ENCODE measurements at regions not wholly inside any gene's neighbourhood (a gene's known extent, or its start where the extent isn't known, plus 50 kb on each side); places are given as distances from the start of the nearest gene placed in this dataset.

DNA sequence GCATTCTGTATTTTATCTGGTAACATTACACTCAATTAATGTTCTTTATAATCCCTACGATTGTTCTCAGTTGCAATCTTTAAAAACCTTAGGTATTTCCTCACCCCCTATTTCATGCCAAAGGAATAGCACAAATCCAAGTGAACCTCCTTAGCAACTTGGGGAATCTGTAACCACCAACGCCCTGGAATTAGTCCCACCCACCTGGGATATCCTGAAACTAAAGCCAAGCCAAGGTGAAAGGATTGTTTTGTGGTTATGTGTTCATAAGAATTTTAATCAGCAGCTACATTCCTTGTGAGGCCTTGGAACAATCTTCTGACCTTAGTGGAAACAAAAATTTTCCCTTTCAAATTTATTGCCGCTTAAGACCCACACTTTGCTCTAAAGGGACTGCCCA lies 908.7 kb downstream of the TTLL7 start:
- in situ Hi-C loops (cut with MboI; ENCODE audit: low pct_ligation_motif_present in 1 of 4, low pct_unique_long_range_greater_than_20kb in 1 of 4, low sequenced_read_pairs in 3 of 4) (no loop called here), intact Hi-C loops (cut with DNase I; ENCODE audit: low total_unique reads) (no loop called here)

DNA sequence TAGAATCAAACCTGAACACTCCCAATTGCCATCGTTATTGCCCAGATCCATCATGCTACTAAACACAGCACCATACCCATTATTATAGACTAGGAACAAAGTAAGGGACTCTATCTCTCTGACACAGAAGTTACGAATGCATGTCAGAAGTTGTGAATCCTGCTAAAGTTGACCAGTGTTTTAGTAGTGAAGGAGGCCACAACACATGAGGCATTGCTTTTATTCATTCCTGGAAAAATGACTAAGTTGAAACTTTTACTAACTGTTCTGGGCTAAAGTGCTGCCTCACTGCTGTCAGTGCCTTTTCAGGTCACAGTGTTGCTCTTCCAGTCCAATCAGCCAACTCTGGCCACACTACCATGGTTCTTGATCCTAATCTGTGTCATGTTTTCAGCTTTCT lies 911.1 kb downstream of the TTLL7 start:
- H3K4me3 ChIP-seq, result no peak overlapping the region
- no peaks in the 10 kb centered on the region for H3K27me3 ChIP-seq
- no peak for DNase-seq
- H3K36me3 ChIP-seq, result no peaks in the 10 kb centered on the region
- WGBS, 2 donors (ENCODE audit: low coverage in 1 of 2), result 91 to 100% methylated on average over 2 of the region's 2 CpGs
- intact Hi-C loops (cut with DNase I; ENCODE audit: low total_unique reads), result loop anchor here (5.0 kb wide), 1 partner anchor 1921 kb away; no protein-coding TSS in a partner anchor
- H3K27ac ChIP-seq, result no peak overlapping the region
- no peak for TF ChIP-seq CTCF (IDR thresholded peaks at IDR 0.05)
- no peak for TF ChIP-seq EP300 (IDR thresholded peaks at IDR 0.05; ENCODE audit: low read depth)
- no peak for TF ChIP-seq POLR2AphosphoS5 (IDR thresholded peaks at IDR 0.05)
- TF ChIP-seq POLR2A (IDR thresholded peaks at IDR 0.05), result no peak
- H3K4me1 ChIP-seq, result no peaks in the 10 kb centered on the region
- H3K9me3 ChIP-seq, result no peaks in the 10 kb centered on the region
- in situ Hi-C loops (cut with MboI; ENCODE audit: low pct_ligation_motif_present in 1 of 4, low pct_unique_long_range_greater_than_20kb in 1 of 4, low sequenced_read_pairs in 3 of 4), result no loop called here

More for the DNA sequence above, 908.7 kb downstream of the TTLL7 start:
- H3K4me1 ChIP-seq, result no peaks in the 10 kb centered on the region
- no peaks in the 10 kb centered on the region for H3K36me3 ChIP-seq
- no peak overlapping the region for H3K4me3 ChIP-seq
- no peaks in the 10 kb centered on the region for H3K9me3 ChIP-seq
- 59 to 75% methylated on average over 2 to 3 of the region's 3 CpGs for WGBS, 2 donors (ENCODE audit: low coverage in 1 of 2)
- TF ChIP-seq CTCF (IDR thresholded peaks at IDR 0.05) (no peak), POLR2AphosphoS5 (IDR thresholded peaks at IDR 0.05) (no peak), EP300 (IDR thresholded peaks at IDR 0.05; ENCODE audit: low read depth) (no peak), POLR2A (IDR thresholded peaks at IDR 0.05) (no peak)
- H3K27me3 ChIP-seq, result no peaks in the 10 kb centered on the region
- DNase-seq, result no peak
- H3K27ac ChIP-seq, result no peak overlapping the region

DNA sequence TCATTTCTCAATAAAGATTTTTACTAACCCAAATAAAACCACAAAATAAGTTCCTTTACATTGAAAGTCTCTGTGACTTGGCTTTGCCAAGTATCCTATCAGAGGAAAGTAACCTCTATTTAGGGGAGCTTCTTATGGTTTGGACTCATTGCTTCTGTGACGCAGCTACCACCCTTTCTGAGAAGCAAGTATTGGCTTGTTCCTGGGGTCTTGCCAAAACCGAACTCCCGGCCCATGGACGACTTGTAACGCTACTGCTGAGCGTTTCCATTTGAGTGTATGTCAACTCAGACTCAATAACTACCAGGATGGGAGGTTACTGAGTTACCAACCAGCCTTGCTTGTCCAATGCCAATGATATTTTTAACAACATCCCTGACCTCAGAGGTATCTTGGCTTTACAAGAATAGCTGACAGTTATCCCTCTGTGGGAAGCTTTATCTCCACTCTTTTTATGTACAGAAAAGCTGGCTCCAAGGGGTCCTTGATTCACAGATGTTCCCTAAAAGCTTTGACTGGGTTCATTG lies 911.9 kb downstream of the TTLL7 start:
- intact Hi-C loops (cut with DNase I; ENCODE audit: low total_unique reads) (loop anchor here (5.0 kb wide), 1 partner anchor 1920 kb away; no protein-coding TSS in a partner anchor), in situ Hi-C loops (cut with MboI; ENCODE audit: low pct_ligation_motif_present in 1 of 4, low pct_unique_long_range_greater_than_20kb in 1 of 4, low sequenced_read_pairs in 3 of 4) (no loop called here)
- no peaks in the 10 kb centered on the region for H3K36me3 ChIP-seq
- WGBS, 2 donors (ENCODE audit: low coverage in 1 of 2), result 90 to 95% methylated on average over 4 to 6 of the region's 6 CpGs
- no peaks in the 10 kb centered on the region for H3K27me3 ChIP-seq
- TF ChIP-seq POLR2AphosphoS5 (IDR thresholded peaks at IDR 0.05) (no peak), EP300 (IDR thresholded peaks at IDR 0.05; ENCODE audit: low read depth) (no peak), POLR2A (IDR thresholded peaks at IDR 0.05) (no peak), CTCF (IDR thresholded peaks at IDR 0.05) (no peak)
- H3K27ac ChIP-seq, result no peak overlapping the region
- H3K9me3 ChIP-seq, result no peaks in the 10 kb centered on the region
- no peak overlapping the region for H3K4me3 ChIP-seq
- no peaks in the 10 kb centered on the region for H3K4me1 ChIP-seq
- no peak for DNase-seq

DNA sequence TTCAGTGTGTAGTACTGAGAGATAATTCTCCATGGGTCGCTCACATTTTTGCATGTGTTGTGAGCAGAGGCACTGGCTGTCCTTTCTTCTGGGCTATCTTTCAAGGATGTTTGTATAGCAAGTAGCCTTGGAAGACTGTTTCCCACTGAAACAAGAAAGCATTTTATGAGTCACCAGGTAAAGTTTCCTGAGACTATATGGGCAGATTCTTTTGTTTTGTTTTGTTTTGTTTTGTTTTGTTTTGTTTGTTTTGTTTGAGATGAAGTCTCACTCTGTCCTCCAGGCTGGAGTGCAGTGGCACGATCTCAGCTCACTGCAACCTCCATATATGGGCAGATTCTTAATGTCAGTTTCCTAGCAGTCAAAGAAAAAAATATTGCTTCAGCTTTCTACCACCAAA lies 912.6 kb downstream of the TTLL7 start:
- no peaks in the 10 kb centered on the region for H3K9me3 ChIP-seq
- no peak for DNase-seq
- H3K27me3 ChIP-seq, result no peaks in the 10 kb centered on the region
- H3K4me1 ChIP-seq, result no peaks in the 10 kb centered on the region
- TF ChIP-seq POLR2AphosphoS5 (IDR thresholded peaks at IDR 0.05), result no peak
- in situ Hi-C loops (cut with MboI; ENCODE audit: low pct_ligation_motif_present in 1 of 4, low pct_unique_long_range_greater_than_20kb in 1 of 4, low sequenced_read_pairs in 3 of 4) (no loop called here), intact Hi-C loops (cut with DNase I; ENCODE audit: low total_unique reads) (loop anchor here (5.0 kb wide), 1 partner anchor 1919 kb away; no protein-coding TSS in a partner anchor)
- H3K27ac ChIP-seq, result no peak overlapping the region
- 39 to 49% methylated on average over 2 of the region's 2 CpGs for WGBS, 2 donors (ENCODE audit: low coverage in 1 of 2)
- H3K4me3 ChIP-seq, result no peak overlapping the region
- H3K36me3 ChIP-seq, result no peaks in the 10 kb centered on the region
